Neural progenitor cell (in vitro differentiated cells): ENCODE measurements at regions not wholly inside any gene's neighbourhood (a gene's known extent, or its start where the extent isn't known, plus 50 kb on each side); places are given as distances from the start of the nearest gene placed in this dataset.

Source experiments
- DNase-seq: peaks from one replicate; pipeline ENCODE4 v3.0.0-alpha.2; 2016; ENCODE audit warnings: low spot score
- H2AFZ ChIP-seq: fragments of 200-600 bp; sonication (generic); replicated peaks from 2 replicates; pipeline ENCODE4 v1.6.1; 2016; ENCODE audit warnings: antibody characterized with exemption
- H3F3A ChIP-seq: fragments of 200-600 bp; sonication (generic); 2 replicates; pipeline ENCODE4 v1.6.1; 2016; ENCODE audit warnings: antibody characterized with exemption, low read depth
- H3K27ac ChIP-seq: fragments of 200-600 bp; sonication (generic); 2 replicates; pipeline ENCODE4 v1.5.1; 2016; ENCODE audit warnings: mild to moderate bottlenecking
- H3K27me3 ChIP-seq: fragments of 200-600 bp; sonication (generic); 2 replicates; pipeline ENCODE4 v1.6.1; 2016; ENCODE audit warnings: mild to moderate bottlenecking, moderate library complexity
- H3K36me3 ChIP-seq: fragments of 200-600 bp; sonication (generic); 2 replicates; pipeline ENCODE4 v1.5.1; 2016
- H3K4me1 ChIP-seq: fragments of 200-600 bp; sonication (generic); 2 replicates; pipeline ENCODE4 v1.6.1; 2016; ENCODE audit warnings: mixed run types
- H3K4me2 ChIP-seq: fragments of 200-600 bp; sonication (generic); 2 replicates; pipeline ENCODE4 v1.6.1; 2016
- H3K4me3 ChIP-seq: fragments of 200-600 bp; sonication (generic); 2 replicates; pipeline ENCODE4 v1.5.1; 2016
- H3K79me2 ChIP-seq: fragments of 200-600 bp; sonication (generic); 2 replicates; pipeline ENCODE4 v1.6.1; 2016; ENCODE audit warnings: low read depth
- H3K9ac ChIP-seq: fragments of 200-600 bp; sonication (generic); 2 replicates; pipeline ENCODE4 v1.6.1; 2016
- H3K9me3 ChIP-seq: fragments of 200-600 bp; sonication (generic); 2 replicates; pipeline ENCODE4 v1.5.1; 2016; ENCODE audit warnings: low read depth
- H4K20me1 ChIP-seq: fragments of 200-600 bp; sonication (generic); 2 replicates; pipeline ENCODE4 v1.6.1; 2016; ENCODE audit warnings: low read depth
- H3K27ac Mint-ChIP-seq: 3 replicates; pipeline ENCODE4 v1.8.0; 2021; ENCODE audit warnings: mixed read lengths
- H3K27me3 Mint-ChIP-seq: 2 replicates; pipeline ENCODE4 v1.8.0; 2022; ENCODE audit warnings: low read depth, mild to moderate bottlenecking, inconsistent platforms, moderate library complexity, mixed read lengths; ENCODE audit not compliant: insufficient read depth
- H3K36me3 Mint-ChIP-seq: 3 replicates; pipeline ENCODE4 v1.8.0; 2021; ENCODE audit warnings: mixed read lengths
- H3K4me1 Mint-ChIP-seq: 3 replicates; pipeline ENCODE4 v1.8.0; 2021; ENCODE audit warnings: mixed read lengths
- H3K4me3 Mint-ChIP-seq: 3 replicates; pipeline ENCODE4 v1.8.0; 2021; ENCODE audit warnings: mild to moderate bottlenecking, moderate library complexity, mixed read lengths
- H3K9me3 Mint-ChIP-seq: 3 replicates; pipeline ENCODE4 v1.8.0; 2020; ENCODE audit warnings: mixed read lengths
- CTCF ChIP-seq: fragments of 200-600 bp; sonication (generic); IDR thresholded peaks from 2 replicates; pipeline ENCODE4 v1.5.1; 2017; ENCODE audit warnings: antibody characterized with exemption, mild to moderate bottlenecking
- EZH2 ChIP-seq: fragments of 200-600 bp; sonication (generic); IDR thresholded peaks from 2 replicates; pipeline ENCODE4 v1.6.1; 2017; ENCODE audit warnings: antibody characterized with exemption, mild to moderate bottlenecking, moderate library complexity
- EZH2phosphoT487 ChIP-seq: fragments of 200-600 bp; sonication (generic); IDR thresholded peaks from 2 replicates; pipeline ENCODE4 v1.6.1; 2017; ENCODE audit warnings: antibody characterized with exemption

GRCh38 chr14:98955036-98955740, 316.8 kb downstream of the BCL11B start:
- Histone ChIP-seq H3K27ac (no peak overlapping the region), H3K27me3 (no peaks in the 10 kb centered on the region), H3K9ac (no peak overlapping the region), H3K4me3 (no peak overlapping the region), H3F3A (no peaks in the 10 kb centered on the region), H3K9me3 (no peaks in the 10 kb centered on the region), H2AFZ (no peak overlapping the region), H3K4me2 (no peak overlapping the region), H3K79me2 (no peaks in the 10 kb centered on the region), H3K4me1 (no peaks in the 10 kb centered on the region), H3K36me3 (no peaks in the 10 kb centered on the region), H4K20me1 (no peaks in the 10 kb centered on the region)
- no peak overlapping the region for H3K27ac Mint-ChIP-seq
- peaks cover 7% of the 10 kb centered on the region for H3K27me3 Mint-ChIP-seq
- H3K9me3 Mint-ChIP-seq: no peaks in the 10 kb centered on the region
- H3K4me1 Mint-ChIP-seq: no peaks in the 10 kb centered on the region
- no peak for TF ChIP-seq EZH2
- TF ChIP-seq EZH2phosphoT487: no peak
- no peak for TF ChIP-seq CTCF
- H3K36me3 Mint-ChIP-seq: no peaks in the 10 kb centered on the region
- H3K4me3 Mint-ChIP-seq: no peak overlapping the region
- DNase-seq: no peak

GRCh38 chr14:98955741-98956070, 316.3 kb downstream of the BCL11B start:
- H3K4me2 ChIP-seq: no peak overlapping the region
- no peak overlapping the region for H3K27ac ChIP-seq
- no peaks in the 10 kb centered on the region for H3K27me3 ChIP-seq
- H3K79me2 ChIP-seq: no peaks in the 10 kb centered on the region
- TF ChIP-seq EZH2phosphoT487 (no peak), CTCF (no peak), EZH2 (no peak)
- H3K9me3 Mint-ChIP-seq: no peaks in the 10 kb centered on the region
- H3K4me1 Mint-ChIP-seq: no peaks in the 10 kb centered on the region
- peaks cover 6% of the 10 kb centered on the region for H3K27me3 Mint-ChIP-seq
- no peaks in the 10 kb centered on the region for H3F3A ChIP-seq
- no peak overlapping the region for H2AFZ ChIP-seq
- H3K27ac Mint-ChIP-seq: no peak overlapping the region
- H3K9me3 ChIP-seq: no peaks in the 10 kb centered on the region
- no peak for DNase-seq
- H3K4me3 ChIP-seq: no peak overlapping the region
- H3K36me3 ChIP-seq: no peaks in the 10 kb centered on the region
- no peaks in the 10 kb centered on the region for H3K4me1 ChIP-seq
- H3K4me3 Mint-ChIP-seq: no peak overlapping the region
- H3K9ac ChIP-seq: no peak overlapping the region
- H3K36me3 Mint-ChIP-seq: no peaks in the 10 kb centered on the region
- H4K20me1 ChIP-seq: no peaks in the 10 kb centered on the region

GRCh38 chr14:98956181-98956580, 315.8 kb downstream of the BCL11B start:
- Mint-ChIP-seq H3K36me3 (no peaks in the 10 kb centered on the region), H3K27ac (no peak overlapping the region)
- H4K20me1 ChIP-seq: no peaks in the 10 kb centered on the region

More at GRCh38 chr14:98956181-98956580, 315.8 kb downstream of the BCL11B start:
- no peak for DNase-seq
- no peak overlapping the region for H3K4me3 ChIP-seq
- no peaks in the 10 kb centered on the region for H3K27me3 ChIP-seq
- no peaks in the 10 kb centered on the region for H3K9me3 ChIP-seq
- TF ChIP-seq CTCF (no peak), EZH2phosphoT487 (no peak), EZH2 (no peak)
- no peaks in the 10 kb centered on the region for H3F3A ChIP-seq
- H3K9me3 Mint-ChIP-seq: no peaks in the 10 kb centered on the region
- H3K4me3 Mint-ChIP-seq: no peak overlapping the region
- H3K4me2 ChIP-seq: no peak overlapping the region
- no peak overlapping the region for H3K27ac ChIP-seq
- no peaks in the 10 kb centered on the region for H3K79me2 ChIP-seq
- no peaks in the 10 kb centered on the region for H3K36me3 ChIP-seq
- no peak overlapping the region for H3K9ac ChIP-seq
- H3K4me1 ChIP-seq: no peaks in the 10 kb centered on the region
- no peak overlapping the region for H2AFZ ChIP-seq
- peaks cover 4% of the 10 kb centered on the region for H3K27me3 Mint-ChIP-seq
- no peaks in the 10 kb centered on the region for H3K4me1 Mint-ChIP-seq
